Activated naive CD4-positive, alpha-beta T cell treated with Interleukin-2 at 50 U/mL for 16 hours (primary cell): ENCODE measurements at regions not wholly inside any gene's neighbourhood (a gene's known extent, or its start where the extent isn't known, plus 50 kb on each side); places are given as distances from the start of the nearest gene placed in this dataset.
A peak's percentile ranks its signal among the peaks of the same experiment; 100 is the strongest.
"Not testable (repeated sequence)": the region's sequence is repeated elsewhere in the genome, so short reads cannot be mapped to it uniquely, and the experiment has no call there.

Experiments
- DNase-seq: peaks from one replicate; pipeline ENCODE4 v3.0.0-alpha.2; 2020

DNA sequence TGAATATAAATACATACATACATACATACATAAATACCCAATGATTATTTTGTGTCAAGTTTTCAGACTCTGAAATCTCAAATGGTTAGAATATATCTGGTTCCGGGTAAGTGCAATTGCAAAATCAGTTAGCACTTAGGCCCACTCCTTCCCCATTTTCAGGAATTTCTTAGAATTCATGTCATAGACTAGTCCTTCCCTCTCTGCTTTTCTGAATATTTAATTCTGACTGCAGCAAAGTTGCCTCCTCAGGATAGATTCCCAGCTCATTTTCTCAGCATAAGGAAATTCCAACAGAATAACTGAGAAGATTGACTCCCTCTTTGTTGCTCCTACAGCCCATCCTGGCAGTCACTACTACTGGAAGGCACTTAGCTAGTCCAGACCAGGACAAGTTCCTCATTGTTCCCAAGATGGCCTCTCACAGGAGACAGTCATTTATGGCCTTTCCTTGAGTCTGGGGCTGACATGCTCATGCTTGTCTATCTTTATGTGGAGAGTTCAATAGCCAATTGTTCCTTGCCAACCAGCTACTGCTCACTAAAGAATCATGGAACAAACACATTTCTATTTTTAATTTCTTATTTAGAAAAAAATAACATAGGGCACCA lies 142.9 kb upstream of the ITGB1 start:
- no peak for DNase-seq

DNA sequence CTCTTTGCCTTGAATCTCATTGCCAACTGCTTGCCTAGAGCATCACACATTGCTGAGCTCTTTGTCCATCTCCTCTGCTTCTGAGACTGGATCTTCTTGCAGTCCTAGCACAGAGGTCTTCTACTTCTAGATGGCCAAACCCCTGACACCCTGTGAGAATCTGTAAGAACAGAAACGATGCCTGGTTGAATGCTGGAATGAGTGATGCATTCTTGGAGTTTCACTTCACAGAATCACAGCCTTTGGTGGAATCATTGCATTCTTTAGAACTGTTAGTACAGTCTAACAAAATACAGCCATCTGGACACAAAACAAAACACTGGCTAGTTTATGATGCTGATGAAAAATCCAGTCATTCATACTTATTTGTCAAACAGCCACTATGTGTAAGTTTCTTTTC lies 141.7 kb upstream of the ITGB1 start:
- DNase-seq: no peak

DNA sequence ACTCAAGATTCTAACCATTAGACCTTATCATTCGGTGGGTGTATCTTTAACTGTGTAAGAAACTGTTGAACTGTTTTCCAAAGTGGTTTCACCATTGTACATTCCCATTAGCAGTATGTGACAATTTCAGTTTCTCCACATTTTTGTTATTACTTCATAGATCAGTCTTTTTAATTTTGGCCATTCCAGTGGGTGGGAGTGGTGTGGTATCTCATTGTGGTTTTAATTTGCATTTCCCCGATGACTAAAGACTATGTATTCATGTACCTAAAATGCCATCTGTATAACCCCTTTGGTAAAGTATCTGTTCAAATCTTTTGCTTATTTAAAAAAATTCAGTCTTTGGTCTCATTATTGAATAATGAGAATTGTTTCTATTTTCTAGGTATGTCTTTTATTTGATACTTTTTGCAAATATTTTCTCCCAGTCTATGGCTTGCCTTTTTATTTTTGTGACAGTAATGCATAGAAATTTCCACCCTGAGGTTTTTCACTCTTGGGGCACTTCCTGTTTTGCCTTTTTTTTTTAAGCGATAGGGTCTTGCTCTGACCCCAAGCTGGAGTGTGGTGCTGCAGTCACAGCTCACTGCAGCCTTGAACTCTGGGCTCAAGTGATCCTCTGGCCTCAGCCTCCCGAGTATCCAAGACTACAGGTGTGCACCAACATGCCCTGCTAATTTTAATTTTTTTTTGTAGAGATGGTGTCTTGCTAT lies 141.1 kb upstream of the ITGB1 start:
- DNase-seq: no peak

DNA sequence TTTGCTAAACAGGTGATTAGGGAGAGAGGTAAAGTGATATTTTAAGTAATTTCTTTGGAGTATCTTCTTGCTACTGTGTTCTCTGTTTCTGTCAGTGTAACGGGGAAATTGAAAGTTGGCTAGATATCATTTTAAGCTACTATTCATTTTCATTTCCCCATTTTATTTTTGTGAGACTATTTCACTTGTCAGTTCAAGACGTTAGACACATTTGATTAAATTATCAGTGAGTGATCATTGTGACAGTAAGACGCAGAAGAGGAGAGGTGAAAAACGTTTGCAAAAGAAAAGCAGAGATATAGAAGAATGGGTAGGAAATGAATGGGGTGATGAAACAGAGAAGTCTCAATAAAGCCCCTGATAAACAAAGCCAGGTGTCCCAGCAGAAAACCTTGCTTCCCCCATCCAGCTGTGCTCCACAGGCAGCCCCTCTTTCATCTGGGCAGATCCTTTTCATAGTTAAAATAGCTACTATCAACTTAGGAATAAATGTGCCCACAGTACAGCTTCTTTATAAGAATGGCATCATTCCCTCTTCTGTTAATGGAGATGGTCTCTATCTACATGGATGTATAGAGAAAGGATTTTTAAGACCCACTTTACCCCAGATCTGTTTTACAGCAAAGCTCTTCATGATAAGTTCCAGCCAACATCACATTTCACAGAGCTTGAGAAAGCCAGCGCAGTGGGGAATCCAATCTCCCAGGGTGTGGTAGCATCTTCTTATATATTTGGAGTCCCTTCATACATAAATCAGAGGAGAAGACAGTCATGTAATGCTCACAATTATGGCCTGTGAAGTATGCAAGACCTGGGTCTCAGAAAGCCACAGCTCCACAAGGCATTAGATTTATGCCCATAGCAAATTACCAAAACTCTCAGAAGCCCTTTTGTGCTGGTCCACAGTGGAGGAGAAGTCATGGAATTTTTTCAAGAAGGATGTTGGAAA lies 138.1 kb upstream of the ITGB1 start:
- DNase-seq: no peak

DNA sequence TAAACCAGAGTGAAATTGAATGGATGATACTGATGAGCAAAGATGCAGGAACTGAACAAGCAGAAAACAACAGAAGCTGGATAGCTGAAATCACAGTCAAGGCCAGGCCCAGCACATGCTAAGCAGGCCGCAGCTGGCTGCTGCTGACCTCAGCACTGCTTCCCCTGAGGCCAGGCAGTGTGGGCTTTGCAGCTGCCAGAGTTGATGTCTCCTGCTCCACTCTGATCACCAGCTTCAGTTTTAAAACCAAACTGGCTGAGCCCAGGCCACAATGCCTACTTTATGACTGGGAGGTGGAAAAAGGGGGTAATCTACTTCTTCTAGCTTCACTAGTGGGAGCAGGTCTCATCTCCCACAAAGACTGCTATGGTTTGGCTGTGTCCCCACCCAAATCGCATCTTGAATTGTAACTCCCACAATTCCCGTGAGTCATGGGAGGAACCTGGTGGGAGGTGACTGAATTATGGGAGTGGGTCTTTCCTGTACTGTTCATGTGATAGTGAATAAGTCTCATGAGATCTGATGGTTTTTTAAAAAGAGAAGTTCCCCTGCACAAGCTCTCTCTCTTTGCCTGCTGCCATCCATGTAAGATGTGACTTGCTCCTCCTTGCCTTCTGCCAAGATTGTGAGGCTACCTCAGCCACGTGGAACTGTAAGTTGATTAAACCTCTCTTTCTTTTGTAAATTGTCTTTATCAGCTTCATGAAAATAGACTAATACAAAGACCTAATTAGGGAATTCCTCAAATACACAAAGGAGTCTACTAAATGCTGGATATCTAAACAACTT lies 136.4 kb upstream of the ITGB1 start:
- peak; percentile 24 for DNase-seq

DNA sequence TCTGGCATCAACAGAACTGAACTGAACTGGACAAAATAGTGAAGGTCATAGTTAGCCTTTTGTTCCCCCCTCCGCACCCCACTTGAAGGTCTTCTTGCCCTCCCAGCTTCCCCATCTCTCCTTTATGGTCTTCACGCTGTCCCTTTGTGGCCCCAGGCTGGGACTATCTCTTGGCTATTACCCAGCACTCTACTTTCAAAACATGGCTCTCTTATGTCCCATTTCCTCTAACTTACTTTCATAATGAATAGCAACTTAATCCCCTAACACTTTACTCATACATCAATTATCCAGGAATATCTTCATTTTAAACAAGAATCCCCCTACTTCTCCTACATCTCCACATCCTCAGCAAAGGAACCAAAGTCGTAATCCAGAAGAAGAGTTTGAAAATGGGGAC lies 135.3 kb upstream of the ITGB1 start:
- no peak for DNase-seq

DNA sequence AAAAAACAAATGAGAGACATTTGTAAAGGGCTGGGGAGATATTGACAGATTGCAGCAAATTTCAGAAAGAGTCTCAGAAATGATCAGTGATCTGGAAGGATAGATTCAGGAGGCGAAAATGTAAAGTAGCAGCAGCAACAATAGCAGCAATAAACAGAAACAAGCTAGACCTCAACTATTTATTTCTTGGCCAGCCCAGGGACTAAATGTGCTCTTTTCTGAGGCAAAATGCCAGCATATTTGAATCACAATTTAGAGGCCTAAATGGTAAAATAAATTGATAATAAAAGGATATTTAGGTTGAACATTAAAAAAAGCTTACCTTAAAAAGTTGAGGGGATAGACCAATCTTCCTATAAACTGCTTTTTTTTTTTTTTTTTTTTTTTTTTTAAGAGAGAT lies 134.6 kb upstream of the ITGB1 start:
- DNase-seq: no peak

DNA sequence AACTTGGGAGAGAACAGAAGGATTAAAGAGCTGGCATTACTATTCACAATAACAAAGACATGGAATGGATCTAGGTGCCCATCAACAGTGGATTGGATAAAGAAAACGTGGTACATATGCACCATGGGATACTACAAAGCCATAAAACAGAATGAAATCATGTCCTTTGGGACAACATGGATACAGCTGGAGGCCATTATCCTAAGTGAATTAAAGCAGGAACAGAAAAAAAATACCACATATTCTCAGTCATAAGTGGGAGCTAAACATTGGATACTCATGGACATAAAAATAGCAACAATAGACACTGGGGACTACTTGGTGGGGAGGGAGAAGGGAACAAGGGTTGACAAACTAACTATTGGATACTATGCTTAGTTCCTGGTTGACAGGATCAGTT lies 133.2 kb upstream of the ITGB1 start:
- no peak for DNase-seq

DNA sequence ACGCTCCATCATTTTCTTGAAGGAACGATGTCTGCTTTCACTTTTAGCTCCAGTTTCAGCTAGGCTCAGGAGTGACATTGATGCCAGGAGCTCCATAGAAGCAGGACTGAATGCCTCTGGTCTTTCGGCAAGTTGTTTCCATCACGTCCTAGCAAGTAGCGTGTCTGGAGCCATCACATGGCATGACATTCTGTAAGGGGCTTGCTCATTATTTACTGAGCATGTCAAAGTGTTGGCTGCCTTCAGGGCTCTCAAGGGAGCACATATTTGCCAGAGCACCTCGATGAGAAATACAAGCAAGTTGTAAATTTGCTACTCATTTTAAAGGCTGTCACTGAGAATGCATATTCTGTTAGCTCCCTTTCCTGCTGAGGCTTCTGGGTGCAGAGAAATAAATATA lies 131.0 kb upstream of the ITGB1 start:
- no peak for DNase-seq

DNA sequence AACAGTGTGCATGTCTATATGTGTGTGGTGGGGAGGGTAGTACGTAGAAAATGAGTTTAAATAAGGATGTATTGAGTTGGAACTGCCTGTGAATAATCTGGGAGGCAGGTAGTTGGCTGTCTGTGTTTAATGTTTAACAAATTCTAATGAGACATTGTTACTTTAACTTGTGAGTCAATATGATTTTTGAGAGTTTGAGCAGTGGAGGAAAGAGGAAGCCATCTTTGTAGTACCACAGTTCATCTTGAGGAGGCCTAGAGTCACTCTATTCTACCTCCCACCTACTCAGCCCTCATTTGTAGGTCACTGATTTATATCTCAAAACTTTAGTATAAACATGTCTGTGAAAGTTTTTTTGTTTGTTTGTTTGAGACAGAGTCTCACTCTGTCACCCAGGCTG lies 129.9 kb upstream of the ITGB1 start:
- no peak for DNase-seq

DNA sequence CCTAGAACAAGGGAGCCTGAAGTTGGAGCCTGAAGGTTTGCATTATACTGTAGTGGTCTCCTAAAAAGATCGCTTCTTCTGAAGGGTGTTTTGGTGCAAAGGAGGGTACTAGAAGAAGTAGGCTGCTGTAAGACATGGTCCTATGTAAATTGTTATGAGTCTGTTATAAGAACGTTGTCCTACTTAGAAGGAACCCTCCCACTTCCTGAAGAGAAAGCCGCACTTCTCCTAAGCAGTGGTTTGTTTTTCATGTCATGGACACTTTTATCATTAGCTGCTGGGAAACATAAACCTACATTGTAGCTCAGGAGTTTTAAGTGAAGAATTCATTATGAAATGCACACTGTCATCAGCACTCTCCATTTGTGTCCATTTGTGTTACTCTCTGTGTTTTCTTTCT lies 129.1 kb upstream of the ITGB1 start:
- DNase-seq: no peak

DNA sequence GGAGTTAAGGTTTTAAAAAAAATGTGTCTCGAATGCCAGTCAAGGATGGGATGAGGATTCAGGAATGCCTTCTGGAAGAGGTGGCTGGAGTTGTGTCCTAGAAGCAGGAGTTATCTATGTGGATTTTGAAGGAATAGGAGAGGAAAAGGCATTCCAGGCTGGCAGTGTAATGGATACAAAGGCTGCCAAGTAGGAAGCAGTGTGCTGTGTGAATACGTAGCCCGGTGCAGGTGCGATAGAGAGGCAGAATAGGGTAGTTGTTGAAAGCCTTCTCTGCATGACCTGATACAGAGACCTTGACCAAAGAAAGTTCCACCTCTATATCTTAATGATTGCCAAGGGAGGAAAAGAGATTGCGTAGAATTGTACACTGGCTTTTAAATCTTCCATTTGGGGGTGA lies 128.1 kb upstream of the ITGB1 start:
- no peak for DNase-seq

DNA sequence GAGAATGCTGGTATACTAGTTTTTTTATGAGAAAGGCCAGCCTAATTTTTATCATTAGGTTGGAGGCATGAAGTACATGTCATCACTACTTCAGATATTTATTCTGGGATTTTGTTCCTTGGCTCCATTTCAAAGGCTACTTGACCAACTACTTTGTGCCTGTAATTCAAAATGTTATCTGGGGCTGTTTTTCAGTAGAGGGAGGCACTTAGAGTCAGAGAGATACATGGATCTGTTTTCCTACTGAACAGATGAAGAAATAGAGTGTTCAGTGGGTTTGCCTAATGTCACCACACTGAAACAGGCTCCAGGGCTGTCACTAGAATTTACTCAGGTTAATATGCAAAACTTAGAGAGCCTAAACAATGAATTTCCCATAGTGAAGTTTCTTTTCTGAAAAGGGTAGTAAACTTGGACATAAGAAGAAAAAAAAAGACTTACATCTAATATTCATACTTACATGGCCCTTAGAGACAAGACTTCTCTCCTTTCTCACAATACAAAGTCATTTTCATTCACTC lies 127.3 kb upstream of the ITGB1 start:
- no peak for DNase-seq

DNA sequence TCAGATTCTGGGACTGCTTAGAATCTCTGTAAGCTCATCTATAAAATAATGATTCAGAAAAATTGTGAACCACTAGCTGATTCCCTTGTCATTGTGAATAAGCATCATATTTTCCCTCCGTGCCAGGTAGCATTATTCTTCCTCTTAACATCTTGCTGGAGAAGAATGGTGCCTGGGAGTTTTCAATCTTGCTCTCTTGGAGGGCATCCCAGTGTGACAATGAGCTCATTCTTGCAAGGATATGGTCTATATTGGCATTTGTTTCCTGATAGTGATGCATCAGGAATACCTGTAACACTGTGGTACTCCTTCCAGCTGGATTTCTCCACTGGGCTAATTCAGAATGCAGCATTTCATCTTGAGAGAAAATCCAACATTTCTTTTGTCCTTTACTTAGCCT lies 126.4 kb upstream of the ITGB1 start:
- DNase-seq: no peak

DNA sequence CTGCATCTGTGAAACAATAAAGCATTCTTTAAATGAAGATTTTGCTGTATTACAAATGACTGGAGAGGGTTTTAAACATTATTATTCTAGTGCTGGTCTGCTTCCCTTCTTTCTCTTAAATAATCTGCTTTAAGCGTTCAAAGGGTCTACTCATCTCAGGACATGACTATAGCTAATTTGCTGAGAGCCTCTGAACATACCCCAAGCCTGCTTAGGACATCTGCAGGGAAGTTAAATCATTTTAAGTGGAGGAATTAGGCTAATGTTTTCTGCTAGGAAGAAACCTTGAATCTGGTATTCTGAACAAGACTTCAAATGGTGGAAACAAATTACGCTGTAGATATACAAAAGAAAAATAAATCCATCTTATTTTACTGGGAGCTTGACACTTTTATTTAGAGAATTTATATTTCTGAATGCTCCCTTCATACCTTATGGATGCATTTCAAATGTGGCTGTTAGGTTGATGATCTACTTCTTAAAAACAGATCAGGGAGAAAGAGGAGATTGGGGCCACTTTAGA lies 124.4 kb upstream of the ITGB1 start:
- no peak for DNase-seq

DNA sequence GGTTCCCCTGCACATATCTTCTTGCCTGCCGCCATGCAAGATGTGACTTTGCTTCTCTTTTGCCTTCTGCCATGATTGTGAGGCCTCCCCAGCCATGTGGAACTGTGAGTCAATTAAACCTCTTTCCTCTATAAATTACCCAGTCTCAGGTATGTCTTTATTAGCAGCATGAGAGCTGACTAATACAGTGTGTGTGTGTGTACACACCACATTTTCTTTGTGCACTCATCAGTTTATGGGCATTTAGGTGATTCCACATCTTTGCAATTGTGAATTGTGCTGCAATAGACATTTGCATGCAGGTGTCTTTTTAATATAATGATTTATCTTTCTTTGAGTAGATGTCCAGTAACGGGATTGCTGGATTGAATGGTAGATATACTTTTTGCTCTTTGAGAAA lies 122.4 kb upstream of the ITGB1 start:
- not testable (repeated sequence) for DNase-seq

DNA sequence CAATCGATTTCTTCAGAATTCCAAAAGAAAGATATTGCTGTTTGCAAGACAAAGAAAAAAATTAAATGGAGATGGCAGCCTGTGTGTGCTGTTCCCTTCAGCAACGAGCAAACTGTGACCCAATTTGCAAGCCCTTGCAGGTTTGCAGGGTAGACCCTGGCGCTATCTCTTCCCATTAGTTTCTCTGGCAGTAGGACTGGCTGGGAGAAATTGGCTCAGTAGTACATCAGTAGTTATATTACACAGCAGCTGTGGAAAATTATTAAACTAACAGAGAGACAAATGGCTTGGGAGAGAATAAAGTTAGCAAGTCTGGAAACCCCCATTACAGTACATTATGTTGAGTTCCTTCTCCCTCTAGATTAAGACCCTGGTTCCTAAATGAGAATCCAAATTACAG lies 116.4 kb upstream of the ITGB1 start:
- no peak for DNase-seq

DNA sequence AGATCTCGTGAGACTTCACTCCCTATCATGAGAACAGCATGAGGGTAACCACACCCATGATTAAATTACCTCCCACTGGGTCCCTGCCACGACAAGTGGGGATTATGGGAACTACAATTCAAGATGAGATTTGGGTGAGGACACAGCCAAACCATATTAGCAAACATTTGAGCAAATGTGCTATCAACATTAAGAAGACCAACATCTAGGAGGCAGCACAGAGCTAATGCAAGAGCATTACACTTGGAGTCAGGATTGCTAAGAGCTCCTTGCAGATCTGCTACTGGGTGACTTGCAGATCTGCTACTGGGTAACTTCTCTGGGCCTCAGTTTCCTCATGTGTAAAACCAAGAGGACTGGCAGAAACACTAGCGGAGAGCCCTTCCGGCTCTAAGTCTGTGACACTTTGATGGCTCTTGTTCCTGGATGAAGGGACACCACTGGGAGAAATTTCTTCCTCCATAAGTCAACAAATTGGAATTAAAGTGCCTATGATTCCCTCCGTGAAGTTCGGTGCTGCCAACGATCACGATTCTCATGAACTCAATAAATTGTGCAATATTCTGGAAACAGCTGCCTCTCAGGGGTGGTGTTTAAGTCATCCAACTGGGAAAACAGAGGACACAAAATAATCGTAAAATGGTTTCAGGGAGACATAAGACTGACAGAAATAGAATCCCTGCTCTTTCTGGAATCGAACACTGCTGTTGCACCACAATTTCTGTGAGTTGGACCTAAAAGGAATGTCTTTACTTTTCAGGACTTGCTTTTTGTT lies 115.8 kb upstream of the ITGB1 start:
- DNase-seq: no peak

DNA sequence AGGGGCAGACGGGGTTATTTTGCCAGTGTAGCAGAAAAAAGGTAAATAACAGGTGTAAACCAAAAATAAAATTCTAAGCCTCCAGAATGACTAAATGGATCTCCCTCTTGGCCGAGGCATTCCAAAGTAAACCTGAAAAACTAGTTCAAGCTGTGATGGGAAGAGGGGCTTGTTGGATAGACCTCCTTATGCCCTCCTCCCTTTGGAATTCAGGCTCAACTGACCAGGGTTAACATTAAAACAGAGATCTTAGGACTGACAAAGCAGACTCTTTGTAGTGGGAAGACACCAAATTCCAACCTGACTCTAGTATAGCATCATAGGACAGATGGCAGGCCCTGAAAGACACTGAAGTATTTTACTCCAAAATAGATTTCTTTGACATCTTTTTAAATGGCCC lies 113.8 kb upstream of the ITGB1 start:
- DNase-seq: no peak

DNA sequence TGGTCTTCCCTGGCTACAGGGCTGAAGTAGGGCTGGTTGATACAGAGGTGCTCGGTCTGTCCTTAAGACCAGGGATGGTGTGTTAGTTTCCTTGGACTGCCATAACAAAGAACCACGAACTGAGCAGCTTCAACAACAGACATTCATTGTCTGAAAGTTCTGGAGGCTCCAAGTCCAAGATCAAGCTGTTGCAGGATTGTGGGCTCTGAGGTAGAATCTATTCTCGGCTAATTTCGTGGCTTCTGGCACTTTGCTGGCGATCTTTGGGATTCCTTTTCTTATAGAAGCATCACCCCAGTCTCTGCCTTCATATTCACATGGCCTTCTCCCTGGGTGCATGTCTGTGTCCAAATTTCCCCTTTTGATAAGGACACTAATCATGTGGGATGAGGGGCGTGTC lies 112.1 kb upstream of the ITGB1 start:
- DNase-seq: no peak

DNA sequence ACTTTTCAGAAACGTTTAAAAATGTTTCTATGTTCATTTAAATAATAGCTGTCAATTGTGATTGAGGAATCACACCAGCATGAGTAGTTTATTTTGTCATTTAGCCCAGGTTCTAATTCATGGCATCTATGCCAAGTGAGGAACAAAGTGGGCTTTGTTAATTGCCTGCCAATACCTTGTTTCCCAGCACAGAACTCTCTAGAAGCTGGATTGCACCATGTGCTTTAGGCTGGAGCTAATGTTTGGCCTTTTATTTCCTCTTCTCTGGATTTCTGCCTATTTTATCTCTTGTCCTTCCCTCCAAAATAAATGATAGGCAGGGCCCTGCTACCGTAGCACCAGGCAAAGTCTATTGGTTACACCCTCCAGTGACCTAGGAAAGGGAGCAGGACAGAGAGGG lies 109.9 kb upstream of the ITGB1 start:
- no peak for DNase-seq

DNA sequence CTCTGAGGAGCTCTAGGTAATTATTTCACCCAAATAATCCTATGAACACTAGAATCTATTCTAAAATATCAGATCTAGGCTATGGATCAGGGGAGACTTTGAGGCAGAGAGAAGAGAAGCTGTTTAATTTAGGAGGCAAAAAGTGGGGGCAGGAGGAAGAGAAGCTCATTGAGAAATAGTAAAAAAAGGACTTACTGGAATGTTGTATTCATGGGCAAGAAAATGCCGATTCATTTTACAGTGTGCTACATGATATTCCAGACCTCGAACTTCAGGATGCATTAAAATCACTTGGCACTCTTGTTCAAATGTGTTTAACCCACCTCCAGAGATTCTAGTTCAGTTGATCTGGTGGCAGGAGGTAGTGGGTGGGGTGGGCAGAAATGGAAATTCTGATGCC lies 109.5 kb upstream of the ITGB1 start:
- DNase-seq: no peak
